NOMO-1 treated with DMSO at 0.1 percent for 48 hours (cell line): ENCODE measurements at regions not wholly inside any gene's neighbourhood (a gene's known extent, or its start where the extent isn't known, plus 50 kb on each side); places are given as distances from the start of the nearest gene placed in this dataset.

Experiments used
- DNase-seq: peaks from one replicate; lab custom pipeline; 2025; ENCODE audit not compliant: unreplicated experiment; lab: John Stamatoyannopoulos, UW

- DNase-seq, result no peak
These were observed 58.3 kb upstream of the LYST start for GRCh38 chr1:235925016-235925415.

DNA sequence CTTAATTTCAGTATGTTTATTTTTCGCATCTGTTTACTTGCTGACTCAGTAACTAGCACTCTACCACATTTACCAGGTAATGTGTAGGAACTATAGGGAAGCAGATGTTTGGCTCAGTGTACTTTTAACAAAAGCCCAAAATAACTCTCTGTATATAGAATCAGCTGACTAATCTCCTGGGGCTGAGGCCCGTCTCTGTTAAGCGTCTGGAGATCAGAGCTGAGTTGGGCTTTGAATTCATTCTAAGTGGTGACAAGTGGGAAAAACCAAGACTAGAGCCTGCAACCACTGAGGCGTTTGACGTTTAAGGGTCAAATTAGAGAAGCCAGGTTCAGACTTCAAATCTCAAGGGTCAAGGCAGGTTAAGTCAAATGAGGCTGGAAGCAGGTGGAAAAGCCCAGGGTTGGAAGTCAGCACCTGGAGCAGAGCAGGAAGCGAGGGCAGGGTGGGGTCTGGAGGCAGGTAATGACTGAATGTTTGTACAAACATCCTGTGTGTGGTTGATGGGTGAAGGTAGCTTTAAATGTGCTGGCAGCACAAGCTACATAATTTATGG is 56.8 kb upstream of the LYST start:
- peak; percentile 40 for DNase-seq

DNA sequence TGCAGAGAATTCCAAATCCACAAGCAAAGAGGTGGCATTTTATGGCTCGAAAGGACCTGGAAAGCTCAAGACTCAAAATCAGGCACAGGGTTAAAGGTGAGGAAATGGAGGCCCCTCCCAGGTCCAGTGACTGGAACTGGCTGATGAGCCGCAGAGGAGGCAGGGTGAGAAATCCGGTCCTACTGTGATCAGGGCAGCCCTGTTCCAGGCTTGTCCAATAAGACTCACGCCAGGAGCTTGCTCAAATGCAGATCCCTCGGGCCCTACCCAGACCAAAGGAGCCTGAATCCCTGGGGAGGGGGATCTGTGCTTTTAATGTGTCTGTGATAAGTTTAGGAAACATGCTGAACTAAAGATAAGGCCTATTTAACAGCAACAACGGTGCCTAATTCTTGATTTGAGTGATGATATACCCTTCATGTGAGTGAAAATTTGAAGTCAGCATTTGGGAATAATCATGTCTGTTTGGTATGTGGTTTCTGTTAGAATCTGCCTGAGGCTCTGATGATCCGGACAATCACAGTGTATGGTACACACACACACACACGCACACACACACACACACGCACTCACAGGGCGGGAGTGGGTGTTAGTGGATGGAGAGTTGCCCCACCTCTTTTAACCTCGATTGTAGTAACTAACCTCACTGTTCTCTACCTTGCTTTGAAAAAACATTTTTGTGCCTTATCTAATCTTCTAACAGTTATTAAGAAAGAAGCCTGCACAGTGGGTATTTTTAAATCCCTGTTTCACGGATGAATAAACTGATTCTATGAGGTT is 54.1 kb upstream of the LYST start:
- no peak for DNase-seq

DNA sequence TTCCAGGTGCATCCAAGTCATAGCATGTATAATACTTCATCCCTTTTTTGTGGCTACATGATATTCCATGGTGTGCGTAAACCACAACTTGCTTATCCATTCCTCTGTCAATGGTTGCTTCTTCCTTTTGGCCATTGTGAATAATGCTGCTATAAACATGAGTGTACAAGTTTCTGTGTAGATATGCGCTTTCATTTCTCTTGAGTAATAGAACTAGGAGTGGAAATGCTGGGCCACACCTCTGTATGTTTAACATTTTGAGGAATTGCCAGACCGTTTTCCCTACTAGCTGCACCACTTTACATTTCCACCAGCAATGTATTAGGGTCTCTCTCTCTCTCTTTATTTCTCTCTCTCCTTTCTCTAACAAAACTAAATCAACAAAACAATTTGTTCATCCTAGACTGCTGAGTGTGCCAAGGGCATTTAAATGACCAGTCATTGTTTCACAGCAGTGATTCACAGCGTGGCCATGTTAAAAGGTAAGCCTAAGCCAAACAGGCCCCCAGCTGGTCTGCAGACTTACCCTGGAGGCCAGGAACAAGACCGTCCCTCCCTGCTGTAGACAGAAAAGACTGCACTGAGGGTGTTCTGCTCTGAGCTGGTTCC is 53.2 kb upstream of the LYST start:
- peak; percentile 29 for DNase-seq

GRCh38 chr1:235919127-235919832 is 52.6 kb upstream of the LYST start:
- peak; percentile 62 for DNase-seq

DNA sequence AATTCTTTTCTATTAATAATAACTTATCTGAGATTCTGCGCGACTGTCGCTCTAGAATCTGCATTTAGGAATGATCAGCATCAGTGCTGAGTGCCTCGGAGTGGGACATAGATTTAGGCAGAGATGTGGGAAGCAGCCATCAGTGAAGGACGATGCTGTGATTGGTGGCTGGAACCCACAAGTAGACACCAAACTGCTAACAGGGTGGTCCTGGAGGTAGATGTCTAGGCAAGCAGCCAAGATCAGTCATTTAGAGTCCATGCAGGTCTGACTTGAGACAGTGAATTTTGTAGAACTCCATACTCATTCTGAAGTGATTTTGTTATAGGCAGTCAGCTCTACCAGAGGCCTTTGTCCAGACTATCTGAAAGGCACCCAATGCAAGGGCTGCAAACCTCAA is 51.8 kb upstream of the LYST start:
- DNase-seq, result no peak

DNA sequence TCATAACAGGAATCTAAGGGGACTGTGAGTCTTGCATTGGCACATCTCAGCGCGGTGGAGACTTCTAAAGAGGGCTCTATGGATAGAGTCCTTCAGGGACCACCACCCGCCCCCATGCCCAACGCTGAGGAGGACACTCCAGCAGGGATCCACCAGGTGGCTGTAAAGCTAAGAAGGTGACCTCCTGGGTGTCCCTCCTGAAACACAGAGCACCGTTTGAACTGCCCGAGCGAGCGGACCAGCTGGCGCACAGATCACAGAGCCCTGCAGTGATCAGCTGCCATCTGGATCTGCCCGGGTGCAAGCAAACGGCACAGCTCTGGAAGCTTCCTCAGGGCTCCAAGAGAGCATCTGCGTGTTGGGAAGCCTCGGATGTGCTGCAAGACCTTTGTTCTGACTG is 51.3 kb upstream of the LYST start:
- DNase-seq, result no peak

DNA sequence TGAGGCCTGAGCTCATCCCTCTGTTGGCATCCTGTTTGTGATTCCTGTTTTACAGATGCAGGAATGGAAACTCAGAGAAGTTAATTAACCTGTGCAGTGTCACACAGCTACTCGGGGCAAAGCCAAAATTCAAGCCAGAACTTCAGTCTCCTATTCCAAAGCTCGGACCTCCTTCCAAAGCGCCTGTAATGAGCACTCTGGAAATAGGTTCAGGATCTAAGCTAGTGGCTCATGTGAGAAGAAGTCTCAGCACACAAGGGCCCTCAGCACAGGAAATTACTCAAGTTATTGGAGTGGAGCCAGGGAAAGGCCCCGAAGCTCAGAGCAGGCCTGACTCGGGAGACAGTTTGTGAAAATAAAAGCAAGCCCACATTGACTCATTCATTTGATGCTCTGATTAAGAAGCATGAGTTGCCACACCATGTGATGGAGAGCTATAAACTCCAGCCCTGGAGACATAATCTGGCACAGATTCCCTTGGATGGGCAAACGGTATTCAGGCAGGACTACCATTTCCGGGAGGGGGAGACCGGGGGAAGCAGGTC is 50.6 kb upstream of the LYST start:
- DNase-seq, result peak; percentile 95
